HL-60/S4 treated with phorbol 12-myristate 13-acetate at 8.2 ng/mL for 4 days and 3 days (cell line): ENCODE measurements at regions not wholly inside any gene's neighbourhood (a gene's known extent, or its start where the extent isn't known, plus 50 kb on each side); places are given as distances from the start of the nearest gene placed in this dataset.

Experiments
- in situ Hi-C: fragments of 300-500 bp; cut with MboI; formaldehyde crosslinking; loops from 2 replicates; pipeline ENCODE4 v1.15.0; 2022; ENCODE audit warnings: low sequenced_read_pairs

GRCh38 chr5:74576941-74577456 lies 63.5 kb downstream of the ENC1 start:
- in situ Hi-C loops = no loop called here

- in situ Hi-C loops = no loop called here
Measured at GRCh38 chr5:74575741-74576538, 64.6 kb downstream of the ENC1 start.

- in situ Hi-C loops = no loop called here
Measured at GRCh38 chr5:74570250-74570649, 70.3 kb downstream of the ENC1 start.

DNA sequence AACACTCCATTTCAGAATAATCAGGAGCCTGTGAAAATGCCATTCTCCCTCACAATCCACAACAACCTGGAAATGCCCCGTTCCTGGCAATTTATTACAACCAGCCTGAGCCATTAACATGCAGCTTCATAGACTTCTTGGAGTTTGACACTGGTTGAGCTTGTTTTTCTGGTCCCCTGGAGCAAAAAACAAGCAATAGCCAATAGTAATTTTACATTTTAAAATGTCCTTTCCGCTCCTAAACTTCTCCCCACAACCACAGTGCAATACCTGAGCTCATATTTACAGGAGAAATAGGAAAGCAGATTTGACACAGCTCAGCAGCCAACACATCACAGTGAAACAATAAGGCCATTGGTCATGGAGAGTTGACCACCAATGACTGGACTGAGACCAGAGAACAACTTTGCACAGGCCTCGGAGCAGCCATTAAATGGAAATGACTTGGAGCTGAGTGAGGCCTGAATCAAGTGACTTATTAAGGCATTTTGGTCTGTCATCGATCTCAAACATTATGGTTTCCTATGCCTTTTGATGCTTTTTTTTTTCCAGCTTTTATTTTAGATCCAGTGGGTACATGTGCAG lies 73.0 kb downstream of the ENC1 start:
- in situ Hi-C loops = no loop called here

DNA sequence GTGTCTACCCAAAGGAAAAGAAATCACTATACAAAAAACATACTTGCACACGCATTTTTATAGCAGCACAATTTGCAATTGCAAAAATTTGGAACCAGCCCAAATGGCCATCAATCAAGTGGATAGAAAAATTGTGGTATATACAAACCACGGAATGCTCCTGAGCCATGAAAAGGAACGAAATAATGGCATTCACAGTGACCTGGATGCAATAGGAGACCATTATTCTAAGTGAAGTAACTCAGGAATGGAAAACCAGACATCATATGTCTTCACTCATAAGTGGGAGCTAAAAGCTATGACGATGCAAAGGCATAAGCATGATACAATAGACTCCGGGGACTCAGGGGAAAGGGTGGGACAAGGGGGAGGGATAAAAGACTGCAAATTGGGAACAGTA lies 78.4 kb downstream of the ENC1 start:
- in situ Hi-C loops = no loop called here

GRCh38 chr5:74560245-74560644 lies 80.3 kb downstream of the ENC1 start:
- in situ Hi-C loops = no loop called here

DNA sequence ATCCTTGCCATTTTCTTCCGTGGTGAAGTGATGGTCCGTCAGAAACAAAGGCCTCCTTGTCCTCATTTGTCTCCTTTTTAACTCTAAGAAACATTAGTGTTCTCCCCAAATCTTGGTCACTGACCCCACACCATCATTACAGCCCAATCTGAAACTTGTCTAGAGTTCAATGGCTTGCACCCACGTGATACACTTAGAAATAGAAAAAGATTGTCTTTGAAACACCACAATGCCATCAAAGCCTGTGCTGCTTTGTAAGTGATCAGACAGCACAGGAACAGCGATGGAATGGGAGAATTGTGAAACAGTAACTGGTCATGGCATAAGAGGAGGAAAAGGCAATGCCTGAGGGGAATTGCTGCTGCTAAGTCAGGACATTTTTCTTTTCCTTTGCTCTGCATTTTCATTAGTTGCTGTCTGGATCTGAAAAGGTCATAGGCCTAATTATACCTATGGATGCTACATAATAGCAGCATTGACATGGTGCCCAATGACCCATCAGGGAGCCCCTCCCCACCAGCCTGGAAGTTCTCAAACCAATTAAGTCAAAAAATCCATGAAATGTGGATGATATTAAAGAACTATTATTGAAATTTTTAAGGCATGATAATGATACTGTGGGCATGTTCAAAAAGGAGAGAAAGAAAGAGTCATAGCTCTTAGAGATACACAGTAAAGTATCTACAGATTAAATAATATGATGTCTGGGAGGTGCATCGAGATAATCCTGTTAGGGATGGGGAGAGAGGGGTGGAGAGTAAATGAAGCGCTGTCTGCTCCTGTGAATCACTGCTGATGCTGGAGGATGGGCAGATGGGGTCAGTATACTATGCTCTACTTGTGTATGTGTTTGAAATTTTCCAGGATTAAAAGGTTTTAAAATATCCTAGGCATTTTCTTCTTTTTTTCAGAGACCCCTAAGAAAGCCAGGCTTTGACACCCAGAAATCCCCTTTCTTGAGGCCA lies 83.6 kb downstream of the ENC1 start:
- in situ Hi-C loops = no loop called here

DNA sequence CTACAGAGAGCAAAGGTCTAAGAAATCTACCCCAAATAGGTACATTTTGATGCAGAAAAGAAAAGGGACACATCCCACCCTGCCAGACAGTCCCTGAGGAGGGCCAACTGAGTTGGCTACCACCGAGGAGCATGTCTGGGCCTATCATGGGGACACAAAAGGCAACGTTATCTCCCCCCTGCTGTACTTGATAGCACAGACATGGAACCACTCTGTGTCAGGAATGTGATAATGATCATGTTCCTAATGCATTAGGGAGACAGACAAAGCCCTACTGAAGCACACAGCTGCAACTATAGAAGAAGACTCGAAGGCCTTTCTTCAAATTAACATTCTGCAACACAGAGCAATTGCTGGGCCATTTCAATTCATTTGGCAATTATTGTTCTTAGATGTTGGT lies 84.5 kb downstream of the ENC1 start:
- in situ Hi-C loops = no loop called here

GRCh38 chr5:74552101-74552500 lies 88.4 kb downstream of the ENC1 start:
- in situ Hi-C loops = no loop called here

- in situ Hi-C loops = no loop called here
Measured at GRCh38 chr5:74550927-74551326, 89.6 kb downstream of the ENC1 start.

DNA sequence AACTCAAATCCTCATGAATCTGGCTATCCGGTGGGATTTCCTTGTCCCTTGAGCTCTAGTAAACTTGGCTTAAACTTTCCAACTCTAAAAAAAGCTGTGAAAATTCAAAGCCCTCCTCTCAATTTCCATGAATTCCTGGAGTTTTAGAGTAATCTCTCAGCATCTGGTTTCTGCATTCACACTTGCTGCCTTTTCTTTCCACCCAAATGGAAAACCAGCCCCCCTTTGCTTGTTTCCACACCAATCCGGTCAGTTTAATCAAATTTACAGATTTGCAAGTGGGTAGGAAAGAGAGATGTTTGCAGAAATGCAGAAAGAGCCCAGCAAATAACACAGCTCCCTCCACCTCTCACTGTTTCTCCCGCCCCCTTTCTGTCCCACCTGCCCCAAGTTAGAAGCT lies 91.1 kb downstream of the ENC1 start:
- in situ Hi-C loops = no loop called here

DNA sequence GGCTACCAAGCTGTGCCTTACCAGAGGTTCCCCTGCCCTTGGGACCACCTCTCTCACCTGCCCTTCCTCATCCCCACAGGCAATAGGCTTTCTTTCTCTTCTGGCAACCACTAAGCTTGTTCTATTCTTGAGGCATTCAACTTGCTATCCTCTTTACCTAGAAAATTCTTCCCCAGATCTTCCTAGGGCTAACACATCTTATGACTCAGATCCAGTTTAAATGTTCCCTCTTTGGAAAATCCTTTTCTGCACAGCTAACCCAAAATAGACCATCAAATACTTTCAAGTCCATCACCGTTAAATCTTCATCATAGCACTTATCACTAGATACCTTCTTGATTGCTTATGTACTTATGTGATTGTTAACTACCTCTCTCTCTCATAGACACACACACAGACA lies 93.7 kb downstream of the ENC1 start:
- in situ Hi-C loops = no loop called here

GRCh38 chr5:74544811-74545210 lies 95.7 kb downstream of the ENC1 start:
- in situ Hi-C loops = no loop called here

GRCh38 chr5:74543162-74543995 lies 97.1 kb downstream of the ENC1 start:
- in situ Hi-C loops = no loop called here

- in situ Hi-C loops = no loop called here
Measured at GRCh38 chr5:74542482-74542881, 98.0 kb downstream of the ENC1 start.

DNA sequence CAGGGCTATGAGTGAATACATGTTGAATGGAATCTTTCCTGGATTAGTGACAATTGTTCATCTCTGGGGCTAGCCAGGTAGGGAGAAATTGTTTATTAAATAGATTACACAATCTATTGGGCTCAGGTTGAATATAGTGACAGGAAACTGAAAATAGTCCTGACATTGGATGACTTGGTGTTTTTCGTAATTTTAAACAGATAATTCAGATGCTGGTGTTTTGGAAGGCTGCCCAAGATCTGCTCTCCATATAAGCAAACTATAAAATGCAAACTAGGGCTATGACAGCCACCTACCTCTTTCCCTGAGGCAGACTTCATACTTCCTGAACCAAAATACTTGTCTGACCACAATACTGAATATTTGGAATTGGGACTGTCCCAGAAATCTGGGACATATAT lies 99.1 kb downstream of the ENC1 start:
- in situ Hi-C loops = no loop called here

DNA sequence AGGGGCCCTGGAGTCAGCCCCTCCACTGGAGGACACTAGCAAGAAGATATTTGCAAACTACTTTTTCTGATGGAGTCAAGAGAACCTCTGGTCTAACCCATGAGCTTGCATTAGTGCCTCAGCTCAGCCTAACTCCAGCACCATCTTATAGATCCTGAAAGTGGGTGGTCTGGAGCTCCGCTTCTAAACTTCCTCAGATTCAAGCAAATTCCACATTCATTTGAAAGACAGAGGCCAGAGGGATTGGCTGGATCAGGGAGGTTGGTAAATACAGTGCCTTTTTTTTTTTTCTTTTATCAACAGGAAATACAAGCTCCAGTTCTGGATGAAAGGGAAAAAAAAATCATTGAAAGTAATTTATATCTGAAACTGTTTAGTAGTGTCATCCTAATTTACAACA lies 99.9 kb downstream of the ENC1 start:
- in situ Hi-C loops = no loop called here

DNA sequence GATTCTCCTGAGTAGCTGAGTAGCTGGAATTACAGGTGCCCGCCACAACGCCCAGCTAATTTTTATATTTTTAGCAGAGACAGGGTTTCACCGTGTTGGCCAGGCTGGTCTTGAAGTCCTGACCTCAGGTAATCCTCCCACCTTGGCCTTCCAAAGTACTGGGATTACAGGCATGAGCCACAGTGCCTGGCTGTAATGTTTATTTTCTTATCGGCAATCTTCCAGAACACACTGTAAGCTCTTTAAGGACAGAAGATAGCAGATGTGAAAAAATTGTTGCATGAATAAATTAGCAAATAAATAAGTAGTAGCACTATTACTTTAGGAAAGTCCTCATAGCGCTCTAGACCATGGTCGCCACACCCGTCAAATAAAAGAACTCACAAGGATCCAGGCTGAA lies 100.5 kb downstream of the ENC1 start:
- in situ Hi-C loops = no loop called here

DNA sequence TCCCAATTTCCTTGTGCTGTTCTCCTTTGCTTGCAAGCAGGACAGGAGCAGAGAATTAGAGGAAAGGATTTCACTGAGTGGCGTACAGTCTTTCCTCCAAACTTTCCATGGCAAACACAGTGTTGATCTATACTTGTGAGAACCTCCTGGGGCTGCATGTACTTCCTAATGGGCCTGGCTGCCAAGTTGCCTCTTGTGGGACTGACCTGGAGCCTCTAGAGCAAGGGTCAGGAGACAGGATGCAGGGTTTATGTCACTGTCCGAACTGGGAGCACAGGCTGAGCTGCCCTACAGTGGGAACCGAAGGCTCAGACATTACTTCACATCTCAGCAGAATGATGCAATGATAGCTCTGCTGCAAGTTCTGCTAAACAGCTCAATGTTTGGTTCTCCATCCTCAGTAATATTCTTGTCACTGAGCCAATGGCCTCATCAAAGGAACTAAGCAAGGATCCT lies 102.3 kb downstream of the ENC1 start:
- in situ Hi-C loops = no loop called here

GRCh38 chr5:74536658-74537057 lies 103.9 kb downstream of the ENC1 start:
- in situ Hi-C loops = no loop called here
